CD8-positive, alpha-beta memory T cell (primary cell): ENCODE measurements at regions not wholly inside any gene's neighbourhood (a gene's known extent, or its start where the extent isn't known, plus 50 kb on each side); places are given as distances from the start of the nearest gene placed in this dataset.

Experiments
- CTCF ChIA-PET: fragments of 350-600 bp; sonication (Branson Sonifier 250); formaldehyde crosslinking; loops from one replicate; lab custom pipeline; 2021; ENCODE audit warnings: antibody characterized with exemption; lab: Charles Lee
- POLR2A ChIA-PET: fragments of 350-600 bp; sonication (Branson Sonifier 250); formaldehyde crosslinking; loops from one replicate; lab custom pipeline; 2021; ENCODE audit warnings: antibody characterized with exemption; lab: Charles Lee
- DNase-seq, 5 donors: peaks; one replicate each; pipeline versions ENCODE4 v3.0.0 to v3.0.0-alpha.2; 2020 to 2022; ENCODE audit warnings: mixed read lengths in 1 of 5
- H3K27ac ChIP-seq: one replicate; pipeline ENCODE4 v1.7.0; 2013; ENCODE audit warnings: low read depth, mild to moderate bottlenecking, low read length, moderate library complexity
- H3K27me3 ChIP-seq: 2 replicates; pipeline ENCODE4 v1.7.0; 2013; ENCODE audit warnings: low read length, mild to moderate bottlenecking; ENCODE audit not compliant: insufficient read depth, poor library complexity, severe bottlenecking
- H3K36me3 ChIP-seq: 2 replicates; pipeline ENCODE4 v1.7.0; 2013; ENCODE audit warnings: mild to moderate bottlenecking, low read length, moderate library complexity; ENCODE audit not compliant: insufficient read depth
- H3K4me1 ChIP-seq: 2 replicates; pipeline ENCODE4 v1.7.0; 2013; ENCODE audit warnings: mild to moderate bottlenecking, low read length, moderate library complexity; ENCODE audit not compliant: insufficient read depth
- H3K4me3 ChIP-seq: 2 replicates; pipeline ENCODE4 v1.7.0; 2013; ENCODE audit warnings: mild to moderate bottlenecking, low read length
- H3K9me3 ChIP-seq: 2 replicates; pipeline ENCODE4 v1.7.0; 2013; ENCODE audit warnings: mild to moderate bottlenecking, low read length
- H3K27ac Mint-ChIP-seq, 8 donors: one replicate each; pipeline ENCODE4 v1.8.0; 2020 to 2021; ENCODE audit warnings: mixed read lengths in 8 of 8, mild to moderate bottlenecking in 6 of 8, inconsistent platforms in 3 of 8, moderate library complexity in 3 of 8
- H3K27me3 Mint-ChIP-seq, 2 donors: one replicate each; pipeline ENCODE4 v1.8.0; 2020 to 2021; ENCODE audit warnings: mixed read lengths in 2 of 2, mild to moderate bottlenecking in 1 of 2, moderate library complexity in 1 of 2
- H3K36me3 Mint-ChIP-seq, 3 donors: one replicate each; pipeline ENCODE4 v1.8.0; 2020 to 2021; ENCODE audit warnings: mixed read lengths in 3 of 3, inconsistent platforms in 1 of 3, mild to moderate bottlenecking in 1 of 3
- H3K4me1 Mint-ChIP-seq, 3 donors: one replicate each; pipeline ENCODE4 v1.8.0; 2020 to 2021; ENCODE audit warnings: mixed read lengths in 3 of 3, inconsistent platforms in 1 of 3, mild to moderate bottlenecking in 1 of 3
- H3K4me3 Mint-ChIP-seq, 7 donors: one replicate each; pipeline ENCODE4 v1.8.0; 2020 to 2021; ENCODE audit warnings: mixed read lengths in 7 of 7, mild to moderate bottlenecking in 6 of 7, moderate library complexity in 4 of 7, inconsistent platforms in 2 of 7
- H3K9me3 Mint-ChIP-seq, 5 donors: one replicate each; pipeline ENCODE4 v1.8.0; 2020 to 2022; ENCODE audit warnings: mixed read lengths in 5 of 5, mild to moderate bottlenecking in 3 of 5, moderate library complexity in 2 of 5, inconsistent platforms in 1 of 5

DNA sequence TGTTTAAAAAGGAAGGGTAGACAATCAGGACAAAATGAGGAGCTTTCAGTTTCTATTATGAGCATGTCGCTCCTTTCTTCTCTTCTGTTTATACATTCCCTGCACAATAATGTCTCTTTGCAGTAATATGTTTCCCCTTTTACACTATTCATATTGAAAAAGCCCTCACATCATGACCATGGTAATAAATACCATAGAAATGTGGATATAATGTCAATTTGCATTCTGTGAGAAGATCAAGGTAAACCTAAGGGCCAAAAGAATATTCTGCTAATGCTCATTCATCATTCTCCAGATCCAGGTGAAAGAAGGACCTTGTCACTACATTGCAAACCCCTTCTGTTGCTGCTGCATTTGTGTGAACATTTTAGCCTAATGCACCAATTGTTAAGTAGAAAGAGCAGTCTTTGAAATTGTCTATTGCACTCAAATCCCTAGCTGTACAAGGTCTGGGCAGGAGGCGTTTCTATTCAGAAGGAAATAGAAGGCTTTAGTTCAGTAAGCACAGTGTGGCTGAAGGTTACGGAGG, 117.6 kb upstream of the SOX21 start:
- Histone ChIP-seq H3K27ac (no peak overlapping the region), H3K4me3 (no peak overlapping the region), H3K9me3 (no peaks in the 10 kb centered on the region), H3K27me3 (no peaks in the 10 kb centered on the region), H3K4me1 (no peaks in the 10 kb centered on the region), H3K36me3 (no peaks in the 10 kb centered on the region)
- ChIA-PET CTCF (no interaction called here), POLR2A (no interaction called here)
- H3K4me1 Mint-ChIP-seq, result no peaks in the 10 kb centered on the region
- peaks cover 0 to 2% (median 0%) of the 10 kb centered on the region in 5 donors for H3K9me3 Mint-ChIP-seq
- no peak for DNase-seq
- H3K36me3 Mint-ChIP-seq, result no peaks in the 10 kb centered on the region
- peaks cover 5% of the 10 kb centered on the region in 2 donors for H3K27me3 Mint-ChIP-seq
- no peak overlapping the region for H3K4me3 Mint-ChIP-seq
- H3K27ac Mint-ChIP-seq, result no peak overlapping the region

DNA sequence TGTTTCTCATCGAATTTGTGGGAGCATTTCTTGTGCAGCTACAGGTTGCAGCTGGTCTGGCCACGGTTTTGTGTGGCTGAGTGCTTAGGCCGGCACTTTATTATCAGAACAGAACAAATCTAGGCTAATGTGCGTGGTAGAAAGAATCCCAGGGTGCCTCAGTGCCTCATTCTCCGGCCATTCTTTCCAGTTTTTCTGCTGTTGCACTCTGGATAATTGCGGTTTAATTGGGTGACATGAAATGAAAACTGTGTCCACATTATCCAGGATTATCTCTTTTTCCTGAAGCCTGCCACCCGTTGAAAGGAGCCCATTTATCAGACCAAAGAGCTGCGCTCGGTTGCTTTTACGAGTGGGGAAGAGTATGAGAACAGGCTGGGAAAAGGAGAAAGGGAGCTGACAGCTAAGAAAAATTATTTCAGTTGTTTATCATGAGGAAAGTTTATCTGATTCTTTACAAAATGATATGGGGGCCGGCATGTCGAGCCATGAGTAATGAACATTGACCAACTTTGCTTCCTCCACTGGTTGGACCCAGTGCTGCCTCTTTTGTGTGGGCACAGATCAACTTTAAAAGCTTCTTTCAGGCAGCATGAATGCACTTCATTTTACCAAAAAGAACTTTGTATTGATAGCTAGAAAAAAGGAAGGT, 117.0 kb upstream of the SOX21 start:
- DNase-seq, result no peak
- H3K27me3 Mint-ChIP-seq, result peaks cover 5 to 8% of the 10 kb centered on the region in 2 donors
- Histone ChIP-seq H3K27ac (no peak overlapping the region), H3K9me3 (no peaks in the 10 kb centered on the region), H3K27me3 (no peaks in the 10 kb centered on the region), H3K36me3 (no peaks in the 10 kb centered on the region), H3K4me3 (no peak overlapping the region), H3K4me1 (no peaks in the 10 kb centered on the region)
- POLR2A ChIA-PET, result no interaction called here
- H3K36me3 Mint-ChIP-seq, result no peaks in the 10 kb centered on the region
- peaks cover 0 to 2% (median 0%) of the 10 kb centered on the region in 5 donors for H3K9me3 Mint-ChIP-seq
- H3K27ac Mint-ChIP-seq, result no peak overlapping the region
- CTCF ChIA-PET, result no interaction called here
- no peak overlapping the region for H3K4me3 Mint-ChIP-seq
- no peaks in the 10 kb centered on the region for H3K4me1 Mint-ChIP-seq

DNA sequence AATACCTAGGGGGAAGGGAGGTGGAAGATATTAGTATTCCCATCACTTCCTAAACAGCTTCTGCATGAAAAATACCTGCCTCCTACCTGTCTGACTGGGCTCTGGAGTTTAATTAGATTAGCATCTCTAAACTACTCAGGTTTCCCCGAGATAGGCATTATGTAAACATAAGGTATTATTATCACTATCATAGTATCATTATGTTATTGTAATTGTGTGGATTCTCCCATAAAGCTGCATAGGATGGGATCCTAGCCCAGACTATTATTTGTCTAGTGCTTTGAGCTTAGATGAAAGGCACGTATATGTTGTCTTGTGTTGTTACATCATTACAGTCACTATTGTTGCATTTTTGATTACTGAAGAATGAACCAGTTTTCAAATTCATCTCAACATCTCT, 115.2 kb upstream of the SOX21 start:
- Histone ChIP-seq H3K4me1 (no peaks in the 10 kb centered on the region), H3K27ac (no peak overlapping the region), H3K4me3 (no peak overlapping the region), H3K36me3 (no peaks in the 10 kb centered on the region), H3K9me3 (no peaks in the 10 kb centered on the region), H3K27me3 (no peaks in the 10 kb centered on the region)
- no peak overlapping the region for H3K27ac Mint-ChIP-seq
- DNase-seq, result no peak
- H3K36me3 Mint-ChIP-seq, result no peaks in the 10 kb centered on the region
- no peak overlapping the region for H3K4me3 Mint-ChIP-seq
- H3K9me3 Mint-ChIP-seq, result no peaks in the 10 kb centered on the region
- no peaks in the 10 kb centered on the region for H3K4me1 Mint-ChIP-seq
- CTCF ChIA-PET, result no interaction called here
- peaks cover 5 to 8% of the 10 kb centered on the region in 2 donors for H3K27me3 Mint-ChIP-seq
- POLR2A ChIA-PET, result no interaction called here

DNA sequence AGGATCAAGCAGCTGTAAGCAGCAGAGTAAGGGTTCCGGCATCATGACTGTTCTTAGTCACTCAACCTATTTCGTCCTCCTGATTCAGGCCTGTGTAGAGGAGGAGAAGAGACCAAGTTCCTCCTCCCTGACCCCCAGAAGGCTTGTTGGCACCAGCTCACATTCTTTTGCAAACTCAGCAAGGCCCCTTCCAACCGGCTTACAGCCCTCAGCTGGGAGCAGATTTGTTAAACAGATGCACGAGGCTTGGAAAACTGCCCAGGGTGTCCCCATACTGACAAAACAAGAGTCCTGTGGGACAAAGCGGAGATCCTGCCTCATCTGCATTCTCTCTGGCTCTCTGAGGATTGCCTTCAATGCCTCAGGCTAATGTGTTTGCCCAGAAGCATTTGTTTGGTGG, 113.2 kb upstream of the SOX21 start:
- Mint-ChIP-seq H3K27me3 (peaks cover 10 to 11% of the 10 kb centered on the region in 2 donors), H3K9me3 (peaks cover 0 to 2% (median 0%) of the 10 kb centered on the region in 5 donors), H3K27ac (no peak overlapping the region), H3K36me3 (no peaks in the 10 kb centered on the region), H3K4me3 (no peak overlapping the region), H3K4me1 (no peaks in the 10 kb centered on the region)
- ChIA-PET POLR2A (no interaction called here), CTCF (no interaction called here)
- DNase-seq, result no peak
- Histone ChIP-seq H3K27ac (no peak overlapping the region), H3K9me3 (no peaks in the 10 kb centered on the region), H3K4me1 (no peaks in the 10 kb centered on the region), H3K27me3 (no peaks in the 10 kb centered on the region), H3K4me3 (no peak overlapping the region), H3K36me3 (no peaks in the 10 kb centered on the region)

DNA sequence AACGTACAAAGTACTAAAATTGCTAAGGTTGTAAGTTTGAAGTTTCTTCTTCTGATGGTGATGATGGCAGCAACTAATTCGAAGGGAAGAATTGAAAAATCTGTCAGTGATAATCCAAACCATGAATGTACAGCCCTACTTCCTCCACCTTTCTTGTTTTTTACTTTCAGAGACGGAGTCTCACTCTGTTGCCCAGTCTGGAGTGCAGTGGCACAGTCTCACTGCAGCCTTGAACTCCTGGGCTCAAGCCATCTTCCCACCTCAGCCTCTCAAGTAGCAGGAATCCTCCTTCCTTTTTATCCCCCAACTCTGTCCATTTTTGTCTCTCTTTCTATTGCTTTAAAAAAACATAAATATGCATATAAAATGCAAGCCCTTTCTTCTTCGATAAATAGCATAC, 112.3 kb upstream of the SOX21 start:
- Mint-ChIP-seq H3K27ac (no peak overlapping the region), H3K4me1 (no peaks in the 10 kb centered on the region), H3K27me3 (peaks cover 10 to 11% of the 10 kb centered on the region in 2 donors), H3K9me3 (peaks cover 0 to 2% (median 0%) of the 10 kb centered on the region in 5 donors), H3K36me3 (no peaks in the 10 kb centered on the region), H3K4me3 (no peak overlapping the region)
- no peaks in the 10 kb centered on the region for H3K9me3 ChIP-seq
- no peaks in the 10 kb centered on the region for H3K27me3 ChIP-seq
- H3K36me3 ChIP-seq, result no peaks in the 10 kb centered on the region
- H3K4me1 ChIP-seq, result no peaks in the 10 kb centered on the region
- ChIA-PET POLR2A (no interaction called here), CTCF (no interaction called here)
- no peak overlapping the region for H3K4me3 ChIP-seq
- no peak overlapping the region for H3K27ac ChIP-seq
- no peak for DNase-seq

DNA sequence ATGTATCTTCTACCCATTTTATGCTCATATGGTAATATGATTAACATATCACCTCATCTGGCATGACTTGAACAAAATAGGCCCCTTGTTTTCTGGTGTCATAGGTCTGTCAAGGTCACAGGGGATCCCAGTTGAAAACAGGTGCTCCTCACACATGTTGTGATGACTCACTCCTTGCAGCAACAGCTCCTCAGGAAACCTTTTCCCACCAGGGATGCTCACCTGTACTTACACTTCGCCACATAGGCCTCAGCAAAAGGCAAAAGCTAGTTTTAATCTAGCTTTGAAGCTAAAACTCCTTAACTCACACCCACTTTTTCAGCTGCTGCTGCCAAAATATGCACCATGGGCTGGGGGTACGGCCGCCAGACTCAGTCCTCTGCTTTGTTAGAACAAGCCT, 110.0 kb upstream of the SOX21 start:
- Histone ChIP-seq H3K27me3 (no peaks in the 10 kb centered on the region), H3K36me3 (no peaks in the 10 kb centered on the region), H3K27ac (no peak overlapping the region), H3K4me3 (no peak overlapping the region), H3K4me1 (no peaks in the 10 kb centered on the region), H3K9me3 (no peaks in the 10 kb centered on the region)
- Mint-ChIP-seq H3K9me3 (peaks cover 0 to 2% (median 0%) of the 10 kb centered on the region in 5 donors), H3K27ac (no peak overlapping the region), H3K4me3 (no peak overlapping the region), H3K27me3 (peaks cover 5 to 11% of the 10 kb centered on the region in 2 donors), H3K36me3 (no peaks in the 10 kb centered on the region), H3K4me1 (no peaks in the 10 kb centered on the region)
- DNase-seq, result no peak
- ChIA-PET CTCF (no interaction called here), POLR2A (no interaction called here)

DNA sequence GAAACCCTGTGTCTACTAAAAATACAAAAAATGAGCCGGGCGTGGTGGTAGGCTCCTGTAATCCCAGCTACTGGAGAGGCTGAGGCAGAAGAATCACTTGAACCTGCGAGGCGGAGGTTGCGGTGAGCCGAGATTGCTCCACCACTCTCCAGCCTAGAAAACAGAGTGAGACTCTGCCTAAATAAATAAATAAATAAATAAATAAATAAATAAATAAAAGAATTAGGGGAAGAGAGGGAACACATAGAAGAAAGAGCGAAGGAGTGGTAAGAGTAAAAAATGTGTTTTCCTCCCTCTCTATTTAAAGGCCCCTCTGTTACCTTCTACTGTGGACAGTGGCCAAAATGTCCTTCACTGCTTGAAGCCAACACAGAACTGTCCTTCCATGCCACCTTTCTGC, 103.9 kb upstream of the SOX21 start:
- Histone ChIP-seq H3K36me3 (no peaks in the 10 kb centered on the region), H3K9me3 (no peaks in the 10 kb centered on the region), H3K4me1 (no peaks in the 10 kb centered on the region), H3K27ac (no peak overlapping the region), H3K4me3 (no peak overlapping the region), H3K27me3 (no peaks in the 10 kb centered on the region)
- CTCF ChIA-PET, result no interaction called here
- Mint-ChIP-seq H3K27me3 (peaks cover 3% of the 10 kb centered on the region in 2 donors), H3K9me3 (no peaks in the 10 kb centered on the region), H3K27ac (no peak overlapping the region), H3K36me3 (no peaks in the 10 kb centered on the region), H3K4me1 (no peaks in the 10 kb centered on the region), H3K4me3 (no peak overlapping the region)
- POLR2A ChIA-PET, result no interaction called here
- DNase-seq, result no peak

DNA sequence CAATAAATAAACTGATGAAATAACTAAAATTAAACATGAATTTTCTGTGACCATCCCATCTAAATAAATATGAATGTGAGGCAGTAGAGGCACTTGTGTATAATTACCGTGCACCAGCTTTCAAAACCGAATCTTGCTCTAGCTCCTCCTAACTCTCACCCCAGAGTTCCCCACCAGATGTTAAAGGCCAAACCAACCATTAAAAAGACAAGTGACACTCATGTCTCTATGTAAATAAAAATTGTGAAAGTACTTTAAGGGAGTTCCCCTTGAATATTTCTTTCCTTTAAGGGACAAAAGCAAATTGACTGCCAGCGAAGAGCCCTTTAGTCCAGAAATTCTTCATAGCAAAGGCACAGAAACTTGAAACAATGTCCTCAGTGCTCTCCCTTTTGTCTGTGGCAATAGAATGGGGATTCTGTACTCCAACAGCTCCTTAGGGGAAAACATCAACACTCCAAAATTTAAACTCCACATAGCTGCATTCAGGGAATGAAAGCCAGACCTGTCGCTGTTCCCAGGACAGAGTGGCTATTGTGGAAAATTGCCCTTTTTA, 101.7 kb upstream of the SOX21 start:
- Histone ChIP-seq H3K36me3 (no peaks in the 10 kb centered on the region), H3K4me3 (no peak overlapping the region), H3K9me3 (no peaks in the 10 kb centered on the region), H3K27ac (no peak overlapping the region), H3K4me1 (no peaks in the 10 kb centered on the region), H3K27me3 (no peaks in the 10 kb centered on the region)
- Mint-ChIP-seq H3K27me3 (peaks cover 2 to 3% of the 10 kb centered on the region in 2 donors), H3K27ac (no peak overlapping the region), H3K4me3 (no peak overlapping the region), H3K36me3 (no peaks in the 10 kb centered on the region), H3K9me3 (no peaks in the 10 kb centered on the region), H3K4me1 (no peaks in the 10 kb centered on the region)
- ChIA-PET POLR2A (no interaction called here), CTCF (no interaction called here)
- no peak for DNase-seq
